ENCODE measurements at regions not wholly inside any gene's neighbourhood (a gene's known extent, or its start where the extent isn't known, plus 50 kb on each side); places are given as distances from the start of the nearest gene placed in this dataset.
"Not testable (repeated sequence)": the region's sequence is repeated elsewhere in the genome, so short reads cannot be mapped to it uniquely, and the experiment has no call there.

DNA sequence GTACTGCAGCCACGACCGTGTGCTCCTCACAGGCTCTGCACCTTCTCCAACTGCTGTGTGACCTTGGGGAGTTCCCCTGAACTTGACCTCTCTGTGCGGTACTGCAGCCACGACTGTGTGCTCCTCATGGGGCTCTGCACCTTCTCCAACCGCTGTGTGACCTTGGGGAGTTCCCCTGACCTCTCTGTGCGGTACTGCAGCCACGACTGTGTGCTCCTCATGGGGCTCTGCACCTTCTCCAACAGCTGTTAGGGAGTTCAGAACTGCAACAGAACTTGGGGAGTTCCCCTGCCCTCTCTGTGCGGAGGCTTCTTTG, 294.6 kb downstream of the NDUFA10 start:
- DNase-seq, result peak in 2 of 42 donors; percentile 1 to 2
- intact Hi-C loops (cut with DNase I), result not testable (repeated sequence)

DNA sequence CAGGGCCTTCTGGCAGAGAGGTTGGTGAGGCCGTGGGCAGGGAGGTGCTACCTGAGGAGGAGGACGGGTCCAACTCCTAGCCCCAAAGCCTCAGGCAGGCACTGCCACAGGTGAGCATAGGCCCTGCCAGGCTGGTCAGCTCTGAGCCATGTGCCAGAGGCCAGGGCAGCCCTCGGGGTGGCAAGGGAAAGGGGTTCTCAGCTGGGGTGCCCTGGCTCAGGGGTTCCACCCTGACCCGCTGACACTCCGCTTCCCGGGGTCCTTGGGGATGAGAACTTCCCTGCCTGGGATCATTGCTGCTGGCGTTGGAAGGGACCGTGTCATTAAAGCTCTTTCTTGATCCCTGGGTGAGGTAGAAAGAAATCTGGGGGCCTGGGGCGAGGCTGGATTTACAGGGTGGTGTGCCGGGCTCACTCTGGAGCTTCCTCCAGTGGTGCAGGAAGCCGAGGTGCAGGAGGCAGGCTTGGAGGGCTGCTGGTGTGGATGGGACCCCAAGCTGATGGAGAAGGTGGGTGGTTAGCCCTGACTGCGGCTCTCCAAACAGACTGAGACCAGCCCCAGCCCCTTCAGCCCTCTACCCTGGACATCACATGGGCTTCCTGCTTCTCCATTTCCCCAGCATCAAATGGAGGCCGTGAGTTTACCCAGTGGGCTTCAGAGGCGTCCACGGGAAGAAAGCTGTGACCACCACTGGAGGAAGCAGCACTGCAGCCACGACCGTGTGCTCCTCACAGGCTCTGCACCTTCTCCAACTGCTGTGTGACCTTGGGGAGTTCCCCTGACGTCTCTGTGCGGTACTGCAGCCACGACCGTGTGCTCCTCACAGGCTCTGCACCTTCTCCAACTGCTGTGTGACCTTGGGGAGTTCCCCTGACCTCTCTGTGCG, 295.2 kb downstream of the NDUFA10 start:
- DNase-seq, result peak in 7 of 42 donors; percentile 2 to 30 (median 5)
- intact Hi-C loops (cut with DNase I), result no loop called here

DNA sequence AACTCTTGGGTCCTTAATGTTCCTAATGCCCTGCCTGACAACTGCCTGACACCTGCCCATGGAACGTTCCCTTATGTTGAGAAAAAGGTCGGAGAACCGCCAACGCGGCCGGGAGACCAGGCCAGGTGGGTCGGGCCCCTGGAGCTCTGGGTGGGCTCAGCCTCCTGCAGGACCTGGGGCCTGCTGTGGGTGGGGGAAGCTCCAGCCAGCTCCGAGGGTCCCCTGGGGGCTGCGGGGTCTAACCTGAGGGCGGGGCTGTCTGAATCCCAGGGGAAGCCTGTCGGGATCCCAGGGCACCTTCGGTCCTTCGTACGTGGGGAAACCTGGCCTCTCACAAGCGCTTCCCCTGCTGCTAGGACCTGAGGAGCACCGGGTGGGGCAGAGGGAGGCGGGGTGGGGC, 296.0 kb downstream of the NDUFA10 start:
- peak in 5 of 42 donors; percentile 2 to 28 (median 4) for DNase-seq

DNA sequence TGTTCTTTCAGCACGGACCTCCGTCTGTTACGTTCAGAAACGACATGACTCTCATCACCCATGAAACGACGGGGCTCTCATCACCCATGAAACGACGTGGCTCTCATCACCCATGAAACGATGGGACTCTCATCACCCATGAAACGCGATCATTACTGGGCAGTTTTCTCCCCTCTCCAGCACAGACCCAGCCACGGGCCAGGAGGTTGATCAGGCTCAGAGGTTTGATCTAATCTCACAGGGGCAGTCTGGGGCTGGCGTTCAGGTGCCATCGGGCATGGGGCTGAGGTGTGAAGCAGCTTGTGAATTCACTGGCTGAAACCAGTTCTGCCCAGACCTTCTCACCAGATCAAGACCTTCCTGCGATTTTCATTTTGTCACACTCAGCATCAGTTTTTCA, 296.4 kb downstream of the NDUFA10 start:
- peak in 7 of 42 donors; percentile 2 to 43 (median 10) for DNase-seq
- intact Hi-C loops (cut with DNase I), result no loop called here

More for the DNA sequence above, 296.0 kb downstream of the NDUFA10 start:
- intact Hi-C loops (cut with DNase I), result no loop called here

DNA sequence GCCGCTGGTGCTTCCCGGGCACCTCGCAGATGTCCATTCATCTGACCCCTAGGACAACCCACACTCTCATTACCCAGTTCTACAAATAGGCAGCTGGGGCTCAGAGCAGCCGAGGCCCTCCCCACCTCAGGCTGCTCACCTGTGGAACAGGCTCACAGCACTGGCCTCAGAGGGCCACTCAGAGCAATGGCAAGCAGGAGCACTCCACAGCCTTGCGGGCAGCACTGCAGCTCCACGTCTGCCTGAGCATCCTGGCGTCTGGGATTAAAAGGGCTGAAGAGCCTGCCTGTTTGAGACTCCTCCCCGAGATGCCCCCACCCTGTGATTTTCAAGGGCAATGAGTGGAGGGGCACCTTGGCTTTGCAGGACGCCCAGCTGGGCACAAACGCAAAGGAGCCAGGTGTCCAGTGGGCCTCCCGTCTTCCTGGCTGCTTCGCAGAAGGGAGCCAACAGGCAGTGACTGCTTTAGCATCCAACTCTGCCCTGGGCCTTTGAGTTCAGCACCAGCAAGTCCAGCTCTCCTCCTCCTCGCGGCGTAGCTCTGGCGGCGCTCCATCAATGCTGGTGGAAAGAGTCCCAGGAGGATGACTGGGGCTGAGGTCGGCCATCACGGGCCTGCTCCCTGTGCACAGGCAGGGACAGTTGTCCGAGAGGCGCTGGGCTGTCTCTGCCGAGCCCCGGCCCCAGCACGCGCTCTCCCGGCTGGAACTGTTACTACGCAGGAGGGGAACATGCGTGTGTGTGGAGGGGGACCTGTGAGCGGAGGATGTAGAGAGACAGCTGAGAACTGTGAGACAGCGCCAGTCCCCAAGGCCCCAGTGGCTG, 297.2 kb downstream of the NDUFA10 start:
- DNase-seq, result peak in 37 of 42 donors; percentile 13 to 82 (median 58)
- intact Hi-C loops (cut with DNase I), result no loop called here

DNA sequence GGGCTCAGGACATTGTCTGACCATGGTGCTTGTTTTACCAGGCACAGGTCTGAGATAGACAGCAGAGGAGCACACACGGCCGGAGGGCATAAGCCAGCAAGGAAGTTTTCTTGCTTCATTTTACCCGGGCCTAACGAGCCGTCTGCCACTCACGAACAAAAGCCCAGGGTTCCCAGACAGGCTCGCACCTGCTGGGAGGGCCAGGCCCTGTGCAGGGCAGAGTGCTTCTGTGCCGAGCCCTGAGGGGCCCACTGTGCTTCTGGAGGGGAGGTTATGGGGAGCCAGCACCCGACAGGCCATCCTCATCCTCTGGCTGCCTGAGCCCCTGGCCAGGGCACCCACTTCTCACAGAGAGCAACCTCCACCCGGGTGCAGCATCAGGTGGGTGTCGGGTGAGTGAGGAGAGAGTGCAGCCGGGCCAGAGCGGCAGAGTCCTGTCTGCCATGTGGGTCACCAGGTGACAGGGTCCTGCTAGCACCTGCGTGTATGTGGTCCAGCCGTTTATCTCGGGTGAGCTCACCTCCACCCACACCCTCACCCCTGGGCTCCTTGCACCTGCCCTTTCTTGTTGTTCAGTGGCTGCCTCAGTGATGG, 297.9 kb downstream of the NDUFA10 start:
- intact Hi-C loops (cut with DNase I), result no loop called here
- peak in 13 of 42 donors; percentile 6 to 39 (median 13) for DNase-seq

DNA sequence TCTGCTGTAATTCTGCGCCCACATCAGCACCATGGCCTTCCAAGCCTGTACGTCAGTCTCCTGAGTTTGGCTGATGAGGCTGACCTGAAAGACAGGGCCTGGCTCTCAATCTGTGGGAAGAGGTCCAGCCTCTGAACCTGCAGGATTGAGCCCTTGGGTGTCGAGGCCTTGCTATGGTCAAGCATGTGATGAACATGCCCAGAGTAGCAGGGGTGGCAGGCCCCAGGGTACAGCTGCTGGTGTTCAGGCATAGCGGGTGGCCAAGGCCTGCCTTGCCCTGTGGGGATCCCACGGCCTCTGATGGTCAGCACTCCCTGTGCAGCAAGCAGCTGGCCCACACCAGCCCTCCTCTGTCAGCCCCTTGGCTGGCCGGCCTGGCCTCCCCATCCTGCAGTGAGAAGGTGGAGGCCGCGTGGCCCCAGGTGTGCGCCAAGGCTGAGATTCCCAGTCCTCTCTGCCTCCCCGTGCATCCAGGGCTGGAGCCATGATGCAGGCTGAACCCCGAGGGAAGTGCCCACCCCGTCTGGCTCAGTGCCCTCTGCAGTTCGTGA, 298.4 kb downstream of the NDUFA10 start:
- intact Hi-C loops (cut with DNase I), result no loop called here
- DNase-seq, result peak in 10 of 42 donors; percentile 2 to 43 (median 16)

DNA sequence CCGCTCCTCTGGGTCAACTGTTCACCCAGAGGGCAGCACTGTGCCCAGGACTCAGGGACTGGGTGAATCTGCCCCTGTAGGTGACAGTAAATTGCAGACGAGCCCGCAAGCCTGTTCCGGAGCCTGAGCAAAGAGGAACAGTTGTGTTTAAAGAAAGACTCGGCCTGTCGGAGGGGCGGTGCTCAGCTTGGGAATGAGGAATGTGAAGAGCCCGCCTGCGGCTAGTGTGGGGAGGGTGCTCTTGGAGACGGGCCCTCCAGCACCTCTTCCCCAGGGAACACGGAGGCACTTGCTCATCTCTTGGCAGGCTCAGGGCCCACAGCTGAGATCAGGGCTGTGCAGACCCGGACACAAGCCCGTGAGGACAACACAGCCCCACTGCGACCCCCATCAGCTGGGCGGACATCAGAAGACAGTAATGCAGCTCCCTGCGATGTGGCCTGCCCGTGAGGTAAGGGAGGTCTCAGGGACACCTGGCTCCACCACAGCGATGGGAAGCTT, 299.0 kb downstream of the NDUFA10 start:
- intact Hi-C loops (cut with DNase I), result no loop called here
- DNase-seq, result peak in 9 of 42 donors; percentile 5 to 40 (median 13)

DNA sequence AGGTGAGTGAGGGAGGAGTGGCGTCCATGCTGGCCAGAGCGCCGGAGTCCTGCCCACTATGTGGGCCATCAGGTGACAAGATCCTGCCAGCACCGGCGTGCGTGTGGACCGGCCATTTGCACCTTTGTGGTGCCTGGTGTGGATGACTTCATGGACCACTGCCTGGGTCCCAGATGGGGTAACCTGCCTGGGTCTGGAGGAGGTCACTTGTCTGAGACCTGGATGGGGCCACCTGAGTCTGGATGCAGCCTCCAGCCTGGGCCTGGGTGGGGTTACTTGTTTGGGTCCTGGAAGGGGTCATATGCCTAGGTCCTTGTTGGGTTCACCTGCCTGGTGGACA, 299.6 kb downstream of the NDUFA10 start:
- intact Hi-C loops (cut with DNase I), result no loop called here
- peak in 8 of 42 donors; percentile 2 to 40 (median 22) for DNase-seq

DNA sequence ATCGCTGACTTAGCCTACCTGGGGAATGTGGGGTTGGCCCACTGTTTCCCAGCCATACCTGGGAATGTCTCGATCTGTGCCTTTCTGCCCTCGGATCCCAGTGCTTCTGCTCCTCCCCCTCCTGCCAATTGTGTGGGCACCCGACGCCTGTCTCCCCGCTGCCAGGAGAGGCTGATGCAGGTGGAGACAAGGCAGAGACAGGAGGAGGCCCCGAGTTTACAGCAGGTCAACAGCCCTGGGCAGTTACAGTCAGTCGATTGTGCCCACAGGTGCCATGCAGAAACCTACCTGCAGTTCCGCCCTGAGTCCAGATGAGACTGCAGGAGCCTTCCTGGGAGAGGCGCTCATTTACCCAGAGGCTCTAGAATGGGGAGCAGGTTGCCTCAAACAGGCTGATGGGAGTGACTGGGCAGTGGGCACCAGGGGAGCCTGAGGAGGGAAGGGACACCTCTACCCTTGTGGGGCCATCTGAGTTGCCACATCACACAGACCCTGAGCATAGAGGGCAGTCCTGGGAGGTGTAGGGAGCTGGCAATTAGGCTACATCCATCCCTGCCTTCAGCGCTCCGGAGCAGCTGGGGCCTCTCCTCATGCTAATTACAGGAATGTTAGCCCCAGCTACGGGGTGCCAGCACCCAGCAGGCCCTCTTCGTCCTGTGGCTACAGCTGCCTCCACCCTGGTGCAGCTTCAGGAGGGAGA, 300.1 kb downstream of the NDUFA10 start:
- intact Hi-C loops (cut with DNase I), result no loop called here
- DNase-seq, result peak in 30 of 42 donors; percentile 18 to 80 (median 46)

DNA sequence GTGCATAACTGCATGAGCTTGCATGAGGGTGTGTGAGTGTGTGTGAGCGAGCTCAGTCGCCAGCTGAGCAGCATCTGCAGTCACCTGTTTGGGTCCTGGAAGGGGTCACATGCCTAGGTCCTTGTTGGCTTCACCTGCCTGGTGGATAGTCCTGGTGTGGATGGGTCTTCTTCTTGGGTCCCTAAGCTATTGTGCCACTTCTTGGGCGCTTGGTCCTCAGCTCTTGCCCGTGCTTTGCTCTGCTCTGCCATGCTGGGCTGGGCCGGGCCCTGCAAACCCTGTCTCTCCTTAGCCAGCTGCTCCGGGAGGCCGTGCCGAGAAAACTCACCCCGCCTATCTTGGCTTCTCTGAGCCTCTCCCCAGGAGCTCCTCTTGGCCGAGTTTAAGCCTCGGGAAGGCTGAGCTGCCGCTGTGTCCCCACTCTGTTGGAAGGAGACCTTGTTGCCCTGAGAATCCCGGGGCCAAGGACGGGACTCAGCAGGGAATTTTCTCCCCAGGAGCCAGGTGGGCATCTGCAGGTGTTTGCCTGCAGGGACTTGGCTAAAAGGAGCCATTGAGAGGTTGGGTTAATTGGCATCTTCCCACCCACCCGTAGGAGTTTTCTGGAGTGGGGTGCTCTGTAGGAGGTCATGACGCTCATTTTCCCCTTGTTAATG, 300.8 kb downstream of the NDUFA10 start:
- intact Hi-C loops (cut with DNase I), result no loop called here
- DNase-seq, result peak in 19 of 42 donors; percentile 9 to 51 (median 29)

DNA sequence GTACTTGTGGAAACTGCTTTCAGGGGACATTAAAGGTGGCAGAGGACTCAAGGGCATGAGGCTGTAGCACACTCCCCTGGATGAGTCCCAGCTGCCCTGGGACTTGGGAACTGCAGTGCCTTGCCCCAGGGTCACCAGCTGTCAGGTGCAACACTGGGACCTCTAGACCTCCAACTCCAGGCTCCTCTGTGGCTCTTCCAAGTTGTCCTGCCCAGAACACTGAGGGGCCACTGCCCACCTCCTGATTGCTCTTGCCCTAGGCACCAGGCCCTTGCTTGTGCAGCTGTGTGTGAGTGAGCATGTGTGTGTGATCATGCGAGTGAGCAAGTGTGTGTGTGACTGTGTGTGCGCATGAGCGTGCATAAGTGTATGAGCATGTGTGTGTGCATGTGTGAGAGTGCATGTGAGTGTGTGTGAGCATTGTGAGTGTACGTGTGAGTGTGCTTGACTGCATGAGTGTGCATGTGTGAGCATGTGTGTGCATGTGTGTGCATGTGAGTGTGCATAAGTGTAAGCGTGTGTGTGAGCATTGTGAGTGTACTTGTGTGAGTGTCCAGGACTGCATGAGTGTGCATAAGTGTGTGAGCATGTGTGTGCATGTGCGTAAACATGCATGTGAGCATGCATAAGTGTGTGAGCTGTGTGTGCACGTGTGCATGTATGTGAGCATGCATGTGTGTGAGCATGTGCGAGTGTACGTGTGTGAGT, 301.5 kb downstream of the NDUFA10 start:
- intact Hi-C loops (cut with DNase I), result no loop called here
- peak in 7 of 42 donors; percentile 1 to 33 (median 14) for DNase-seq

DNA sequence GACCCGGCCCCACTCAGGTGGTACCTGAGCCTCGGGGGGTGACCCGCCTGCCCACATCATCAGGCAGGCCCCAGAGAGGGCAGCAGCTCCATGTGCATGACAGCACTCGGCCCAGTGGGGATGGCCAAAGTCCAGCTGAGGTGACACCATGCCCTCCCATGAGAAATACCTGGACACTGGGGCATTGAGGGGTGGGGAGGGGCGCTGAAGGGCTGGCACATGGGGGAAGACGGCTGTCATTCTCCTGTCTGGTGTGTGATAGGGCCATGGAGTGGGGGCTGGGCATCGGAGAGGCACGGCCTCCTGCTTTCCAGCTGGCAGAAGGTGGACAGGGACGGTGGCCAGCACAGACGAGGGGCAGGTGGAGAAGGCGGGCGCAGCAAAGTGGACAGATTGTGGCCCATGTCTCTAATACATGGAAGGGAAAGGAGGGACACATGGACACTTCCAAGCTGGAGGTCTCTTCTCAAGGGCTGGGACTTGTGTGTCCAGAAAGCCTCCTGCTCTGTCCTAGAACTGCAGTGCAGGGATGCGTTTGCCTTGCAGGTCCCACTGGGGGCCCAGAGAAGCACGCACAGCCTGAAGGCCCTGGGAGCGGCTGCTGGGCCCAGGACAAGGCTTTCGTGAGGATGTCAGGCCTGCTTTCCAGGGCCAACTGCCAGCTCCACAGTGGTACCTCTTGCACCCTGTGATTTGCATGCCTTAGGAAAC, 302.2 kb downstream of the NDUFA10 start:
- peak in 10 of 42 donors; percentile 5 to 32 (median 12) for DNase-seq
- intact Hi-C loops (cut with DNase I), result no loop called here

DNA sequence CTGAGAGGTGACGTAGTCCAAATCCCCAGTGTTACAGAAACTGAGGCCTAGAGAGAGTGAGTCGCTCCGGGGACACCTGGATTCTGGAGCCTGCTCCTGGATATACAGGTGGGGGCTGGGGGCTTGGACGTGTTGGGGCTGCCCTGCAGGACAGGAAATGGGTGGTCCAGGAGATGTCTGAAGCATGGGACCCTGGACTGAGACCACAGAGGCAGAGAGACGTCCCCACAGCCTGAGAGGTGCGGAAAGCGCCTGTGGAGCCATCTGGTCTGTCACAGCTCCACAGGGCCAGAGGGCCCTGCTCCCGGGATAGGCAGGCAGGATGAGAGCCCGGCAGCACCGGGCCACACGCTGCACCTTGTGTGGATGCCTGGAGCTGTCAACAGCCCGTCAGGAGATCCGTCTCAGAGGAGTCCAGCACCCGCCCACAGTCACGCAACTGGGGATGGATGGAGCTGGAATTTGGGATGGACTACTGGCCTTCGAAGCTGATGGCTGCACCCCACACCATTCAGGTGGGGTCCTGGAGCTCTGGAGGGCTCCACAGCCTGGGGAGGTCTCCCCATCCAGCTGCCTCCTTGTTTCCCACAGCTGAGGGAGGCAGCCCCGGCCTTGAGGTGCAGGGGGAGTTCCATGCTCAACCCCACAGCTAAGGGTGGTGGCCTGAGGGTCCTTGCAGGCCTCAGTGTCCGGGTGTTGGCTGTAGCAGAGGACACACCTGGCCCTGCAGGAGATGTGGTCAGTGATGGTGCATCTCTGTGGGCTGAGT, 303.0 kb downstream of the NDUFA10 start:
- DNase-seq, result peak in 7 of 42 donors; percentile 6 to 36 (median 15)
- intact Hi-C loops (cut with DNase I), result no loop called here

DNA sequence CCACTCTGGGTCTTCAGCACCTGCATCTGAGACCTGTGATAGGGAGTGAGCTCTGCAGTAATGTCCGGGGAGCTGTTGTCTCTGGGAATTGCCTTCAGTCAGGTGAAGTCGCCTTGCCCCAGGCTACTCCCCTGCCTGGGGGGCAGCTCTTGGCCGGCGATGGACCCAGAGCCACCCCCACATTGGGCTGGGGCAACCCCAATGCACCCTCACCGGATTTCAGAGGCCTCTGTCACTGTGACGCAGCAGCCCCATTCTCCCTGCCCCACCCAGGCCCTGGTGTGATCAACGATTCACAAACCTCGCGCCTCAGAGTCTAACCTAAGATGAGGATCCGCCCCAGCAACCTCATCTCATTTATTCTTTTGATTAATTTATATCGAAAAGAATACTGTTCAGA, 303.6 kb downstream of the NDUFA10 start:
- intact Hi-C loops (cut with DNase I), result no loop called here
- peak in 5 of 42 donors; percentile 9 to 36 (median 21) for DNase-seq

Measured in head of caudate nucleus (tissue), 42 donors.